NT2/D1 (cell line): ENCODE measurements at regions not wholly inside any gene's neighbourhood (a gene's known extent, or its start where the extent isn't known, plus 50 kb on each side); places are given as distances from the start of the nearest gene placed in this dataset.

Source experiments
- DNase-seq: peaks from one replicate; pipeline ENCODE4 v3.0.0-alpha.2; 2011; ENCODE audit warnings: low read depth, low spot score
- H3K27me3 ChIP-seq: 2 replicates; pipeline ENCODE4 v1.6.0; 2011; ENCODE audit warnings: mild to moderate bottlenecking; ENCODE audit not compliant: insufficient read length, insufficient read depth
- H3K36me3 ChIP-seq: 2 replicates; pipeline ENCODE4 v1.6.1; 2011; ENCODE audit warnings: mild to moderate bottlenecking, low read length, mixed read lengths; ENCODE audit not compliant: insufficient read depth, insufficient read length
- H3K4me1 ChIP-seq: 2 replicates; pipeline ENCODE4 v1.5.1; 2011; ENCODE audit not compliant: insufficient read depth, insufficient read length
- H3K4me3 ChIP-seq: 2 replicates; pipeline ENCODE4 v1.5.1; 2011; ENCODE audit warnings: low read depth; ENCODE audit not compliant: insufficient read length
- H3K9ac ChIP-seq: 2 replicates; pipeline ENCODE4 v1.6.0; 2011; ENCODE audit warnings: low read depth; ENCODE audit not compliant: insufficient read length
- H3K9me3 ChIP-seq: 2 replicates; pipeline ENCODE4 v1.5.1; 2011; ENCODE audit warnings: mild to moderate bottlenecking, low read length; ENCODE audit not compliant: insufficient read depth
- SUZ12 ChIP-seq: IDR thresholded peaks from 2 replicates; pipeline ENCODE4 v1.6.1; 2011; ENCODE audit not compliant: insufficient read length, insufficient read depth; ENCODE audit errors: extremely low read depth
- YY1 ChIP-seq: IDR thresholded peaks from 2 replicates; pipeline ENCODE4 v1.6.1; 2011; ENCODE audit not compliant: insufficient read length, insufficient read depth
- ZNF274 ChIP-seq: IDR thresholded peaks from 2 replicates; pipeline ENCODE4 v1.6.1; 2011; ENCODE audit warnings: mild to moderate bottlenecking, low read depth, low read length

- TF ChIP-seq ZNF274, result no peak
- TF ChIP-seq YY1, result no peak
- no peak for TF ChIP-seq SUZ12
- DNase-seq, result no peak
- H3K27me3 ChIP-seq, result no peaks in the 10 kb centered on the region
- H3K4me1 ChIP-seq, result no peaks in the 10 kb centered on the region
- no peaks in the 10 kb centered on the region for H3K36me3 ChIP-seq
- no peak overlapping the region for H3K9ac ChIP-seq
- H3K4me3 ChIP-seq, result no peak overlapping the region
- no peaks in the 10 kb centered on the region for H3K9me3 ChIP-seq
These were observed 64.2 kb upstream of the ADA2 start for GRCh38 chr22:17283423-17283822.

GRCh38 chr22:17281440-17281841 is 62.2 kb upstream of the ADA2 start:
- Histone ChIP-seq H3K9me3 (no peaks in the 10 kb centered on the region), H3K4me1 (no peaks in the 10 kb centered on the region), H3K9ac (no peak overlapping the region), H3K36me3 (no peaks in the 10 kb centered on the region), H3K4me3 (no peak overlapping the region), H3K27me3 (no peaks in the 10 kb centered on the region)
- no peak for TF ChIP-seq SUZ12
- TF ChIP-seq ZNF274, result no peak
- no peak for TF ChIP-seq YY1
- no peak for DNase-seq

GRCh38 chr22:17281026-17281425 is 61.8 kb upstream of the ADA2 start:
- Histone ChIP-seq H3K9ac (no peak overlapping the region), H3K27me3 (no peaks in the 10 kb centered on the region), H3K9me3 (no peaks in the 10 kb centered on the region), H3K4me1 (no peaks in the 10 kb centered on the region), H3K4me3 (no peak overlapping the region), H3K36me3 (no peaks in the 10 kb centered on the region)
- no peak for TF ChIP-seq ZNF274
- DNase-seq, result no peak

GRCh38 chr22:17272511-17272991 is 53.3 kb upstream of the ADA2 start:
- H3K9me3 ChIP-seq, result no peaks in the 10 kb centered on the region
- no peaks in the 10 kb centered on the region for H3K27me3 ChIP-seq
- H3K36me3 ChIP-seq, result no peaks in the 10 kb centered on the region
- peak; percentile 59 for DNase-seq
- peak overlapping the region; percentile 36 for H3K9ac ChIP-seq
- H3K4me1 ChIP-seq, result peaks cover 11% of the 10 kb centered on the region
- H3K4me3 ChIP-seq, result no peak overlapping the region
- TF ChIP-seq ZNF274 (no peak), YY1 (no peak), SUZ12 (no peak)

GRCh38 chr22:17271711-17272451 is 52.6 kb upstream of the ADA2 start:
- Histone ChIP-seq H3K27me3 (no peaks in the 10 kb centered on the region), H3K4me3 (no peak overlapping the region), H3K9me3 (no peaks in the 10 kb centered on the region), H3K4me1 (peaks cover 16% of the 10 kb centered on the region), H3K36me3 (no peaks in the 10 kb centered on the region), H3K9ac (no peak overlapping the region)
- TF ChIP-seq SUZ12 (no peak), YY1 (no peak), ZNF274 (no peak)
- DNase-seq, result no peak

- TF ChIP-seq SUZ12 (no peak), ZNF274 (no peak), YY1 (no peak)
- DNase-seq, result no peak
- Histone ChIP-seq H3K9ac (no peak overlapping the region), H3K36me3 (no peaks in the 10 kb centered on the region), H3K9me3 (no peaks in the 10 kb centered on the region), H3K4me3 (no peak overlapping the region), H3K4me1 (peaks cover 18% of the 10 kb centered on the region), H3K27me3 (no peaks in the 10 kb centered on the region)
These were observed 50.5 kb upstream of the ADA2 start for GRCh38 chr22:17269607-17270261.

- no peak overlapping the region for H3K4me3 ChIP-seq
- no peak for DNase-seq
- H3K27me3 ChIP-seq, result no peaks in the 10 kb centered on the region
- TF ChIP-seq YY1, result no peak
- no peak for TF ChIP-seq SUZ12
- TF ChIP-seq ZNF274, result no peak
- H3K36me3 ChIP-seq, result no peaks in the 10 kb centered on the region
- no peaks in the 10 kb centered on the region for H3K9me3 ChIP-seq
- H3K9ac ChIP-seq, result no peak overlapping the region
- H3K4me1 ChIP-seq, result peaks cover 19% of the 10 kb centered on the region
These were observed 50.0 kb upstream of the ADA2 start for GRCh38 chr22:17269224-17269606.
